Small intestine (tissue), 7 donors: ENCODE measurements at regions not wholly inside any gene's neighbourhood (a gene's known extent, or its start where the extent isn't known, plus 50 kb on each side); places are given as distances from the start of the nearest gene placed in this dataset.
A peak's percentile ranks its signal among the peaks of the same experiment; 100 is the strongest.

ENCODE experiments used
- DNase-seq, 2 donors: peaks; one replicate each; pipeline versions ENCODE4 v3.0.0 to v3.0.0-alpha.2; 2013
- FAIRE-seq: peaks from 2 replicates; lab custom pipeline; 2012; peaks lifted over from hg19 to GRCh38; lab: Jason Lieb, UNC
- H3K27ac ChIP-seq, 3 donors: one replicate each; pipeline ENCODE4 v1.5.1; 2013; ENCODE audit warnings: low read length in 2 of 3, mild to moderate bottlenecking in 2 of 3, control low read depth in 1 of 3, inconsistent platforms in 1 of 3, low read depth in 1 of 3, moderate library complexity in 1 of 3
- H3K27me3 ChIP-seq, 3 donors: one replicate each; pipeline ENCODE4 v1.6.1; 2013; ENCODE audit warnings: low read length in 3 of 3, inconsistent platforms in 1 of 3; ENCODE audit not compliant: control insufficient read depth in 3 of 3, insufficient read depth in 3 of 3
- H3K36me3 ChIP-seq, 3 donors: one replicate each; pipeline ENCODE4 v1.6.1; 2013; ENCODE audit warnings: low read length in 3 of 3, inconsistent platforms in 1 of 3, low read depth in 1 of 3, mild to moderate bottlenecking in 1 of 3, moderate library complexity in 1 of 3; ENCODE audit not compliant: control insufficient read depth in 3 of 3, insufficient read depth in 2 of 3
- H3K4me1 ChIP-seq, 3 donors: one replicate each; pipeline ENCODE4 v1.6.1; 2013; ENCODE audit warnings: low read length in 2 of 3, inconsistent platforms in 1 of 3, low read depth in 1 of 3, mild to moderate bottlenecking in 1 of 3, moderate library complexity in 1 of 3; ENCODE audit not compliant: control insufficient read depth in 3 of 3, insufficient read depth in 2 of 3
- H3K4me3 ChIP-seq, 3 donors: one replicate each; pipeline ENCODE4 v1.5.1; 2013; ENCODE audit warnings: low read length in 3 of 3, control low read depth in 1 of 3, inconsistent platforms in 1 of 3, low read depth in 1 of 3, mild to moderate bottlenecking in 1 of 3, moderate library complexity in 1 of 3
- H3K9me3 ChIP-seq, 2 donors: one replicate each; pipeline ENCODE4 v1.6.1; 2013; ENCODE audit warnings: low read depth in 1 of 2, low read length in 1 of 2; ENCODE audit not compliant: control insufficient read depth in 2 of 2, insufficient read depth in 1 of 2
- WGBS, 3 donors: extraction: QIAGEN DNeasy Blood & Tissue Kit; methylation state at CpG; one replicate each; pipeline ENCODE4 v1.1.7; 2013; 5-methylcytosine and 5-hydroxymethylcytosine counted together
- donor health status: healthy with polysubstance abuse.
- donor health status: control.
- donor health status: control.
- donor health status: Bipolar disorder and iron deficiency.
- donor health status: healthy.

DNA sequence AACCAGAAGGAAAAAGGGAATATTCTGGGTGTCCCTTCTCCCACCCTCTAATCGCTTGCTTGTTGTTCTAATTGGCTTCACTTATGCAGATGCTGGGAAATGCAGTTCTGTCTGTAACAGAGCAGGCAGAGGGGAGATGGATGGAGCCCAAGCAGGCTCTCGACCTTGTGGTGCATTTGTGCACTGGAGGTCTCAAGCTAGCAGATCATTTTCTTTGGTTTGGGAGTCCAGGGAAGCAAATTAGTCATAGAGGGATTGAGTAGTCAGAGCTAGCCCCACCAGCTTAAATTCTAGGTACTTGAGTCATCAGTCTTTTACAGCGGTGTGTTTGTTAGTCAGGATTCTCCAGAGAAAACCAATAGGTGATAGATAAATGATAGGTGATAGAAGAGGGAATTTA lies 234.7 kb upstream of the ECI2 start:
- peaks cover 0 to 3% (median 0%) of the 10 kb centered on the region in 3 donors for H3K27me3 ChIP-seq

DNA sequence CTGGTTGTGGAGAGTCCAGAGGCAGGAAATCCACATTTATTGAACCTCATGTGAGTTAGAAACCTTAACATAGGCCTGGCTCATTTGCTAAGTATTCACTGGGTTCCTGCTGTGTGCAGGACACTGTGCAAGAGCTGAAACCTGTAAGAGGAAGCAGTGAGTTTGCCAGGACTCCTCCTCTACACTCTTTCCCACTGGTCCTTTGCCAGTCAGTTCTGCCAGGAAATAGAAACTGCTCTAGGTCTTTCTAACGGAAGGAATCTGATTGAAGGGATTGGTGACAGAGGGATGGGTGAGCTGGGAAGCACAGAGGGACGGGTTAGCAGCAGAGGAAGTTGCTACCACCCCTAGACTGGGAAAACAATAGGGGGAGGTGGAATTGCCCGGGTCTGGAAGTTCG lies 234.2 kb upstream of the ECI2 start:
- peaks cover 0 to 8% of the 10 kb centered on the region in 2 donors for H3K9me3 ChIP-seq
- DNase-seq, result no peak
- FAIRE-seq, result no peak
- 67 to 88% (median 71%) methylated on average over 4 of the region's 4 CpGs for WGBS, 3 donors
- no peak overlapping the region for H3K27ac ChIP-seq
- H3K4me1 ChIP-seq, result peaks cover 0 to 10% (median 0%) of the 10 kb centered on the region in 3 donors
- H3K36me3 ChIP-seq, result no peaks in the 10 kb centered on the region
- peaks cover 0 to 3% (median 0%) of the 10 kb centered on the region in 3 donors for H3K27me3 ChIP-seq
- no peak overlapping the region for H3K4me3 ChIP-seq

More for the DNA sequence above, 234.7 kb upstream of the ECI2 start:
- WGBS, 3 donors, result 52 to 64% (median 52%) methylated on average over 3 of the region's 3 CpGs
- H3K27ac ChIP-seq, result no peak overlapping the region
- FAIRE-seq (no peak), DNase-seq (no peak)
- H3K9me3 ChIP-seq, result peaks cover 0 to 8% of the 10 kb centered on the region in 2 donors
- no peaks in the 10 kb centered on the region for H3K36me3 ChIP-seq
- peaks cover 0 to 5% (median 0%) of the 10 kb centered on the region in 3 donors for H3K4me1 ChIP-seq
- no peak overlapping the region for H3K4me3 ChIP-seq

DNA sequence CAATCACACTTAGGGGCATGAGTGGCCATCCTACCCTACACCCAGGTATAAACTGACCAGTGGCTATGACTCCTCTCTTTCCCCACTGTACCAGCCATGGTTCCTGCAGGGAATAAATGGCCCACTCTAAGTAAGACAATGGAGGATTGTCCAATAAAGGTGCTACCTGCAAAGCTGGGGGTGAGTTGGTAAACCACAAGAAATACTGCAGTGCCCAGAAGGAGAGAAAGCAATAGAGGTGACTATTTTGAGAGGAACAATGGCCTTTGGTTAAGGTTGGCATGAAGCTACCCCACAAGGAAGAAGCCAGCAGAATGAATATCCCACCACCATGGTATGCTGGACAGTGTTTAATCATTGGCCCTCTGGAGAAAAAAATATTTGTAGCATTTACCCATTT lies 233.3 kb upstream of the ECI2 start:
- FAIRE-seq (no peak), DNase-seq (no peak)
- Histone ChIP-seq H3K9me3 (peaks cover 0 to 8% of the 10 kb centered on the region in 2 donors), H3K4me1 (peaks cover 0 to 13% (median 0%) of the 10 kb centered on the region in 3 donors), H3K27ac (no peak overlapping the region), H3K36me3 (no peaks in the 10 kb centered on the region), H3K4me3 (no peak overlapping the region), H3K27me3 (peaks cover 0 to 3% (median 0%) of the 10 kb centered on the region in 3 donors)

DNA sequence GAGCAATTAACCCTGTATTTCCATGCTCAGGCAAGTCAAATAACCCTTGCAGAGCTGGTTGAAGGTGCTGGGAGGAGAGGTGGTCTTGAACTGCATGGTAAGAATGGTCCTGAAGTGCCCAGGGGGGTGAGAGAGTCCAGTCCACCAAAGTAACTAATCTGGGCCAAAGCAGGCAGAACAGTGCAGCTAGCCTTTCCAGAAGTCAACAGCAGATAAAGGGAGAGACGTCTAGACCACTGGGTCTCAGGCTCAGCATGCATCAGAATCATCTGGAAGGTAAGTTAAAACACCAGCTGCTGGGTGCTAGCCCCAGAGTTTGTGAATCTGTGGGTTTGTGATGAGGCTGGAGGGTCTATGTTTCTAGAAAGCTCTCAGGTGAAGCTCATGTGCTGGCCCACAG lies 232.3 kb upstream of the ECI2 start:
- Histone ChIP-seq H3K4me3 (no peak overlapping the region), H3K27me3 (peaks cover 0 to 3% (median 0%) of the 10 kb centered on the region in 3 donors), H3K36me3 (no peaks in the 10 kb centered on the region), H3K27ac (no peak overlapping the region), H3K4me1 (peaks cover 0 to 16% (median 0%) of the 10 kb centered on the region in 3 donors), H3K9me3 (peaks cover 0 to 8% of the 10 kb centered on the region in 2 donors)
- FAIRE-seq (no peak), DNase-seq (no peak)
- 55 to 86% (median 81%) methylated on average over 1 of the region's 1 CpG for WGBS, 3 donors

DNA sequence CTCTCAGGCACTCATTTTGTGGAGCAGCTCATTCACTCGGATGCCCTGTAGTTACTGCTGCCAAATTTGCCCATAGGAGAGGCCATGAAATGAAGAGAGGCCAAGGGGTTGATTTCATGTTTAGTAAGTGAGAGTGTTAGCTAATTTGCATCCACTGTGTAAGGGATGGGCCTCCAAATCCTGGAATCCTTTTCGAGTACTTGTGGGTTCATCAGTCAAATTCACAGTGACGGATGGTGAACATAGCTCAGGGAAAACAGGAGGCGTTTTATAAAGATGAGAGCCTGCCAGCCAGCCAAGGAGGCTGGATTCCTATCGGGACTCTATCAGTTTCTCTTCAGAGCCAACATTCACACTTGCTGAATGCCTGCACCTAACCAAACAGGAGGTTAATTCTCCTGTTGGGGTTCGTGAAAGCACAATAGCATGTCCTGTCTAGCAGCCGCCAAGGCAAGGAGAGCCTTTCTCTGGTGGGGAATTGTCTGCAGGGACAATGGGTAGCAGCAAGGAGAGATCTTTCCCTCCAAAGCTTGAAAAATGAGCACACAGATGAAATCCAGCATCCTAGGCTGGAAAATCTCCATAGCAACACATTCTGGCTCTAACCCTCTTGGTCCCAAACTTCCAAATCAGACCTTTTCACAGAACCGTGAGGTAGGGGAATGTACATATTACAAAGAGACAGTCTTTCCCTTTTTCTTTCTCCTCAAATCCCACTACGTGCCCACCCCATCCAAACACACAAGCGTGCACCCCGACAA lies 231.4 kb upstream of the ECI2 start:
- Histone ChIP-seq H3K4me1 (peaks cover 0 to 16% (median 0%) of the 10 kb centered on the region in 3 donors), H3K9me3 (peaks cover 0 to 8% of the 10 kb centered on the region in 2 donors), H3K27ac (no peak overlapping the region), H3K36me3 (no peaks in the 10 kb centered on the region), H3K4me3 (no peak overlapping the region), H3K27me3 (peaks cover 0 to 3% (median 0%) of the 10 kb centered on the region in 3 donors)
- DNase-seq (no peak), FAIRE-seq (no peak)
- 85 to 91% (median 87%) methylated on average over 11 of the region's 11 CpGs for WGBS, 3 donors

DNA sequence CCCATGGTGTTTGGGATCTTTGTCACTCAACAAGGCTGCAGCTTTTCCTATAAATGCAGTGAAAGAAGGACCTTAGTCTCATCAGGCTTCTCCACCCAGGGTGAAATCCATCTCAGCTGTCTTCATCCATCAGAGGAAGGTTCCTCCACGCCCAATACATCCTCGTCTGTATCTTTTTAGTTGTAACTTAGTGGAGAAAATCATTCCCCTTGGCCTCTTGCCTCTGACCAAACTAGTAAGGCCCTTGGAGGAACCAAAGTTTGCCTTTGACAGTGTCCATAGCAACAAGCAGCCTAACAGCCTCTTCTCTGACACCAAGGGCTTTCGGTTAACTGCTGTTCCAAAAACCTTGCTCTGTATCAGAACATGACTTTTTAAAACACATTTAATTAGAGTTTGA lies 230.3 kb upstream of the ECI2 start:
- H3K27ac ChIP-seq, result no peak overlapping the region
- H3K4me3 ChIP-seq, result no peak overlapping the region
- FAIRE-seq, result no peak
- DNase-seq, result no peak
- no peaks in the 10 kb centered on the region for H3K36me3 ChIP-seq
- peaks cover 0 to 16% (median 0%) of the 10 kb centered on the region in 3 donors for H3K4me1 ChIP-seq
- peaks cover 0 to 3% (median 0%) of the 10 kb centered on the region in 3 donors for H3K27me3 ChIP-seq
- peaks cover 0 to 8% of the 10 kb centered on the region in 2 donors for H3K9me3 ChIP-seq
- 67 to 72% (median 69%) methylated on average over 3 of the region's 3 CpGs for WGBS, 3 donors

DNA sequence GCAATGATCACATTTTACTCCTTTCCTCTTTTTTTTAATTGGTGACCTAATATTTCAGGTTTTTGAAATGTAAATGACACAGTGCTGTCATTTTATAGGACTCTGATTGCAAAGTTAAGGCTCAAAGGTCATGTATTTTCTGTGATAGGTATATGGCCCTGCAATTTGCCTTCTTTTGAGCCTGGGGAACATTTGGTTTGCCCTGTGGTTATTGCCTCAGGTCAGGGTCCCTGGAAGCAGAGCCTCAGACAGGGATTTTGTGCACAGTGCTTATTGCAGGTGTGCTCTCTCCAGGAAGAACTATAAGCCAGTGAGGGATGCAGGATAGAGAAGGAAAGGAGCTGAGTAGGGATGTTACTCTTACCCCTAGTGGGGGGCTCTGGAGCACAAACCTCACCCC lies 229.3 kb upstream of the ECI2 start:
- FAIRE-seq, result no peak

DNA sequence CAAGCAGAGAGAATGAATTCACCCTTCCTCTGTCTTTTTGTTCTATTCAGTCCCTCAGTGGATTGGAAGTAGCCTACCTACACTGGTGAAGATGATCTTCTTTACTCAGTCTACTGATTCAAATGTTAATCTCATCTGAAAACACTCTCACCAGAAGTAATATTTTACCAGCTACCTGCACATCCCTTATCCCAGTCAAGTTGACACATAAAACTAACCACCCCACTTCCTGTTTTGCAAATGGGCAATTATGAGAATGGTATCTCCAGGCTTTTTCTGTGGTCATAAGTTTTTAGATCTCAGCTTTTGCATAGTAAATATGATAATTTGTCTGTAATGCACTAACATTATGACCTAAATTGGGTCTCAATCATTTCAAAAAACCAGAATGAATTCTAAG lies 228.8 kb upstream of the ECI2 start:
- Histone ChIP-seq H3K4me1 (peaks cover 0 to 17% (median 0%) of the 10 kb centered on the region in 3 donors), H3K27ac (no peak overlapping the region), H3K36me3 (no peaks in the 10 kb centered on the region), H3K9me3 (no peaks in the 10 kb centered on the region), H3K4me3 (no peak overlapping the region), H3K27me3 (peaks cover 0 to 3% (median 0%) of the 10 kb centered on the region in 3 donors)
- no peak for FAIRE-seq
- no peak for DNase-seq

More for the DNA sequence above, 229.3 kb upstream of the ECI2 start:
- no peak overlapping the region for H3K4me3 ChIP-seq
- peak; percentile 61 to 63 for DNase-seq
- peaks cover 0 to 5% of the 10 kb centered on the region in 2 donors for H3K9me3 ChIP-seq
- H3K27me3 ChIP-seq, result peaks cover 0 to 3% (median 0%) of the 10 kb centered on the region in 3 donors
- no peak overlapping the region for H3K27ac ChIP-seq
- H3K4me1 ChIP-seq, result peaks cover 0 to 16% (median 0%) of the 10 kb centered on the region in 3 donors
- H3K36me3 ChIP-seq, result no peaks in the 10 kb centered on the region
